Ishikawa (cell line): ENCODE measurements at regions not wholly inside any gene's neighbourhood (a gene's known extent, or its start where the extent isn't known, plus 50 kb on each side); places are given as distances from the start of the nearest gene placed in this dataset.

Experiments
- CEBPB ChIP-seq: IDR thresholded peaks from 2 replicates; pipeline ENCODE4 v1.6.1; 2012
- CREB1 ChIP-seq: IDR thresholded peaks from 2 replicates; pipeline ENCODE4 v1.6.1; 2012; ENCODE audit warnings: low read depth
- EGR1 ChIP-seq: IDR thresholded peaks from 2 replicates; pipeline ENCODE4 v1.6.1; 2012
- EP300 ChIP-seq: IDR thresholded peaks from 2 replicates; pipeline ENCODE4 v1.6.1; 2012; ENCODE audit warnings: borderline replicate concordance
- FOXM1 ChIP-seq: IDR thresholded peaks from 2 replicates; pipeline ENCODE4 v1.6.1; 2012; ENCODE audit warnings: low read depth, borderline replicate concordance
- MAX ChIP-seq: IDR thresholded peaks from 2 replicates; pipeline ENCODE4 v1.6.1; 2012
- NFIC ChIP-seq: IDR thresholded peaks from 2 replicates; pipeline ENCODE4 v1.6.1; 2012
- RAD21 ChIP-seq: IDR thresholded peaks from 2 replicates; pipeline ENCODE4 v1.6.1; 2012; ENCODE audit warnings: low read depth
- REST ChIP-seq: IDR thresholded peaks from 2 replicates; pipeline ENCODE4 v1.6.1; 2012; ENCODE audit warnings: low read depth, mild to moderate bottlenecking
- TAF1 ChIP-seq: IDR thresholded peaks from 2 replicates; pipeline ENCODE4 v1.6.1; 2012; ENCODE audit warnings: low read depth, mild to moderate bottlenecking
- TCF12 ChIP-seq: IDR thresholded peaks from 2 replicates; pipeline ENCODE4 v1.6.1; 2012; ENCODE audit warnings: low read depth
- TEAD4 ChIP-seq: IDR thresholded peaks from 2 replicates; pipeline ENCODE4 v1.6.1; 2012
- USF1 ChIP-seq: IDR thresholded peaks from 2 replicates; pipeline ENCODE4 v1.6.1; 2012
- YY1 ChIP-seq: IDR thresholded peaks from 2 replicates; pipeline ENCODE4 v1.6.1; 2012; ENCODE audit warnings: low read depth
- ZBTB7A ChIP-seq: IDR thresholded peaks from 2 replicates; pipeline ENCODE4 v1.6.1; 2012; ENCODE audit warnings: low read depth

- no peak for TF ChIP-seq EGR1
- TF ChIP-seq RAD21 = no peak
- no peak for TF ChIP-seq YY1
- no peak for TF ChIP-seq EP300
These were observed 72.0 kb downstream of the DIO3 start for GRCh38 chr14:101633276-101633675.

GRCh38 chr14:101634202-101634849 is 73.0 kb downstream of the DIO3 start:
- TF ChIP-seq REST = no peak
- no peak for TF ChIP-seq USF1
- no peak for TF ChIP-seq ZBTB7A
- no peak for TF ChIP-seq TEAD4
- no peak for TF ChIP-seq TAF1
- no peak for TF ChIP-seq RAD21
- no peak for TF ChIP-seq CEBPB
- TF ChIP-seq EGR1 = no peak
- no peak for TF ChIP-seq TCF12
- TF ChIP-seq NFIC = no peak
- TF ChIP-seq EP300 = no peak
- no peak for TF ChIP-seq CREB1
- no peak for TF ChIP-seq YY1
- no peak for TF ChIP-seq MAX
- no peak for TF ChIP-seq FOXM1

- no peak for TF ChIP-seq TAF1
- no peak for TF ChIP-seq TEAD4
- TF ChIP-seq RAD21 = no peak
- no peak for TF ChIP-seq CEBPB
These were observed 73.8 kb downstream of the DIO3 start for GRCh38 chr14:101634850-101635748.

GRCh38 chr14:101635749-101636560 is 74.7 kb downstream of the DIO3 start:
- TF ChIP-seq CEBPB (no peak), TEAD4 (no peak), TCF12 (no peak), YY1 (no peak)

GRCh38 chr14:101639241-101639833 is 78.0 kb downstream of the DIO3 start:
- TF ChIP-seq EGR1 (no peak), EP300 (no peak), MAX (no peak), USF1 (no peak), TAF1 (no peak), CEBPB (no peak), RAD21 (no peak), YY1 (no peak), NFIC (no peak), TCF12 (no peak), FOXM1 (no peak), REST (no peak), ZBTB7A (no peak), CREB1 (no peak), TEAD4 (no peak)
